ENCODE measurements at regions not wholly inside any gene's neighbourhood (a gene's known extent, or its start where the extent isn't known, plus 50 kb on each side); places are given as distances from the start of the nearest gene placed in this dataset.

DNA sequence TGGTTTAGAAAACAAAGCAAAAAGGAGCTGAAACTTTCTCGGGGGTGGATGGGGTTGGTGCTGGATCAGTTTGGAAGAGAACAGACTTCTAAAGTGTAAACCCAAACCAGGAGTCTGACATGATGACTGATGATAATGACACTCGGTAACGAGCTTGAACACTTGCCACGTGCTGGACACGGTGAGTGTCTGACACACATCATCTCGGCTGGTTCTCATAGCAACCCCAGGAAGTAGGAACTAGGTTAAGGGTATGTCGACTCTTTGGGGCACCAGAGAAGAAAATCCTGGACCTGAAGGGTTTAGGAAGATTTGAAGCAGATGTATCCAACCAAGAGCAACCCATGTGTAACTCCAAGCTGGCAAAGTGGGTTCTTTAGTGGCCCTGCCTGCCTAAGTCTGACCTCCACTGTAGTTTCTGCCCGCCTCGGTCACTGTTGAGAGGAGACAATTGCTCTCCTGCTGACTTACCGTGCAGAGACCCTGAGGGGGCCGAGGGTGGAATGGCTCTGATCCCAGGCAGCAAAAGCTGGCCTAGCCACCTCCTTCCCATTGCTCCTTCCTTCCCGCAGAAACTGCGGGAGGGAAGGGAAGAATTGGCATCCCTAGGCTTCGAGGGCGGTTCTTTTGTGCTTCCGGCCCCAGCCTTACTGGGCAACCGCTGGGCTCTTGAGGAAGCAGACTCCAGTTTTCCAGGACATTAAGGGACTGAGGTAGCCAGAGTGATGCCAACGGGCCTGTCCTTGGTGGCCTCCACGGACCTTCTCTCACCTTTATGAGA is 156.0 kb downstream of the TOMM20 start:
- TF ChIP-seq EZH2 (IDR thresholded peaks at IDR 0.05; ENCODE audit: borderline replicate concordance, low read depth, low read length, poor library complexity, severe bottlenecking): no peak
- TF ChIP-seq, protein P1, sequence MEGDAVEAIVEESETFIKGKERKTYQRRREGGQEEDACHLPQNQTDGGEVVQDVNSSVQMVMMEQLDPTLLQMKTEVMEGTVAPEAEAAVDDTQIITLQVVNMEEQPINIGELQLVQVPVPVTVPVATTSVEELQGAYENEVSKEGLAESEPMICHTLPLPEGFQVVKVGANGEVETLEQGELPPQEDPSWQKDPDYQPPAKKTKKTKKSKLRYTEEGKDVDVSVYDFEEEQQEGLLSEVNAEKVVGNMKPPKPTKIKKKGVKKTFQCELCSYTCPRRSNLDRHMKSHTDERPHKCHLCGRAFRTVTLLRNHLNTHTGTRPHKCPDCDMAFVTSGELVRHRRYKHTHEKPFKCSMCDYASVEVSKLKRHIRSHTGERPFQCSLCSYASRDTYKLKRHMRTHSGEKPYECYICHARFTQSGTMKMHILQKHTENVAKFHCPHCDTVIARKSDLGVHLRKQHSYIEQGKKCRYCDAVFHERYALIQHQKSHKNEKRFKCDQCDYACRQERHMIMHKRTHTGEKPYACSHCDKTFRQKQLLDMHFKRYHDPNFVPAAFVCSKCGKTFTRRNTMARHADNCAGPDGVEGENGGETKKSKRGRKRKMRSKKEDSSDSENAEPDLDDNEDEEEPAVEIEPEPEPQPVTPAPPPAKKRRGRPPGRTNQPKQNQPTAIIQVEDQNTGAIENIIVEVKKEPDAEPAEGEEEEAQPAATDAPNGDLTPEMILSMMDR (conservative IDR thresholded peaks at IDR 0.05; ENCODE audit: low read depth, low read length): no peak
- H3K27ac ChIP-seq (ENCODE audit: low read depth, low read length, poor library complexity, severe bottlenecking): no peak overlapping the region
- BruUV-seq (replicated peaks): no TSS peak
- no peak for DNase-seq (ENCODE audit: low spot score)
- intact Hi-C loops (cut with micrococcal nuclease; ENCODE audit: unreplicated experiment): no loop called here
- no peak overlapping the region for H3K4me3 ChIP-seq (ENCODE audit: low read depth, low read length, poor library complexity, severe bottlenecking)
- POLR2A ChIA-PET (ENCODE audit: low non-redundant PET): no interaction called here
- H3K9me3 ChIP-seq (ENCODE audit: low read depth, low read length, poor library complexity, severe bottlenecking): no peaks in the 10 kb centered on the region
- H3K27me3 ChIP-seq (replicated peaks; ENCODE audit: insufficient read depth, low read depth, low read length, poor library complexity): no peaks in the 10 kb centered on the region
- CTCF ChIA-PET: no interaction called here
- H3K36me3 ChIP-seq (ENCODE audit: insufficient read depth, low read length, poor library complexity, severe bottlenecking): no peaks in the 10 kb centered on the region
- peaks cover 9% of the 10 kb centered on the region for H3K4me1 ChIP-seq (ENCODE audit: insufficient read depth, low read length, poor library complexity, severe bottlenecking)

DNA sequence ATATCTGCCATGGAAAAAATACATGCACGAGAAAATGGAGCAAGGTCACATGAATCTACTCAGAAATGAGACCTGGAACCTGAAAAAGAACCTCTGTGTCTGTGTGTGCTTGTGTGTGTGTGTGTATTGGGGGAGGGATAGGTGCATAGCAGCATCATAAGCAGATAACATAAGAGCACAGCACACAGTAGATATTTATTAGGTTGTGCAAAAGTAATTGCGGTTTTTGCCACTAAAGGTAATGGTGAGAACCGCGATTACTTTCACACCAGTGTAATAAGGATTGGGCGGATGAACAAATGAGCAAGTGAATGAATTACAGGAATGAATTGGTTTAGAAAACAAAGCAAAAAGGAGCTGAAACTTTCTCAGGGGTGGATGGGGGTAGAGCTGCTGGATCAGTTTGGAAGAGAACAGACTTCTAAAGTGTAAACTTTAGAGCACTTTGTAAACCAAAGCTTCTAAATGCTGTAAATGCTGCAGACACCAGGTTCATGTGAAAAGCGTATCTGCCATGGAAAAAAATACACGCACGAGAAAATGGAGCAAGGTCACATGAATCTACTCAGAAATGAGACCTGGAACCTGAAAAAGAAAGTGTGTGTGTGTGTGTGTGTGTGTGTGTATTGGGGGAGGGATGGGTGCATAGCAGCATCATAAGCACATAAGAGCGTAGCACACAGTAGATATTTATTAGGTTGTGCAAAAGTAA is 156.9 kb downstream of the TOMM20 start:
- H3K27me3 ChIP-seq (replicated peaks; ENCODE audit: insufficient read depth, low read depth, low read length, poor library complexity): no peaks in the 10 kb centered on the region
- no peaks in the 10 kb centered on the region for H3K9me3 ChIP-seq (ENCODE audit: low read depth, low read length, poor library complexity, severe bottlenecking)
- ChIA-PET CTCF (no interaction called here), POLR2A (ENCODE audit: low non-redundant PET) (no interaction called here)
- DNase-seq (ENCODE audit: low spot score): no peak
- no peak overlapping the region for H3K27ac ChIP-seq (ENCODE audit: low read depth, low read length, poor library complexity, severe bottlenecking)
- TF ChIP-seq, protein P1 (conservative IDR thresholded peaks at IDR 0.05; ENCODE audit: low read depth, low read length): no peak
- no peak for TF ChIP-seq EZH2 (IDR thresholded peaks at IDR 0.05; ENCODE audit: borderline replicate concordance, low read depth, low read length, poor library complexity, severe bottlenecking)
- H3K4me3 ChIP-seq (ENCODE audit: low read depth, low read length, poor library complexity, severe bottlenecking): no peak overlapping the region
- no peaks in the 10 kb centered on the region for H3K36me3 ChIP-seq (ENCODE audit: insufficient read depth, low read length, poor library complexity, severe bottlenecking)
- BruUV-seq (replicated peaks): no TSS peak
- intact Hi-C loops (cut with micrococcal nuclease; ENCODE audit: unreplicated experiment): no loop called here
- peaks cover 9% of the 10 kb centered on the region for H3K4me1 ChIP-seq (ENCODE audit: insufficient read depth, low read length, poor library complexity, severe bottlenecking)

DNA sequence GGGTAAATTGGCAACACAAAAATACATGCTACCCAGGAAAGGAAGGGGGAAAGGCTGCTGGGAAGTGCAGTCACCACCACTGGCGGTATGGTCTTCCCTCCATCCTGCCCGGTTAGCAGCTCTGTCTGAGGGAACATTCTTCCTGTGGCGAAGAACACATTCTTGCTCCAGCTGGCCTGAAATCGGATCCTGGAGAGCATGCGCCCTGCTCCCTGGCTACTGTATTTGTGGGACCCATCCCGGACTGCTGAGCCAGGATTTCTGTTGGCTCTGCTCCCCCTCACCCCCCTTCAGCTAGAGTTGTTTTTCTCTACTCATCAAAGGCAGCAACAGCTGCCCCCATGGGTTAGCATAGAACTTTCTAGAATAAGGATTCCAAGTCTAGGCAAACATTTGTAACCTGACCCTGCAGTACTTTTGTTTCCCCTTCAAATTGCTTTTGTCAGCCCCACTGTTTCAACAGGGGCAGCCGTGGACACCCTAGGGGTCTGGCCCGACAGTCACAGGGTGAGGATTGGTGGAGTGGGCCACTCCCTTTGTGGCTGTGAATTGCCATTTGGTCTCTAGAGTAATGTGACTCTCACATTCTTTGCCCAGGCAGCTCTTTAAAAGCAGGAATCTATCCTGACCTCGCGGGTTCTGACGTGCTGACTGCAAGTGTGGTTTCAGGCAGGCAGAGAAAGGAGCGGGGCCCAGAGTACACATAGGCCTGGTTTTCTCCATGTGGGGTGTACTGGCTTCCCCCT is 157.7 kb downstream of the TOMM20 start:
- POLR2A ChIA-PET (ENCODE audit: low non-redundant PET): no interaction called here
- H3K27me3 ChIP-seq (replicated peaks; ENCODE audit: insufficient read depth, low read depth, low read length, poor library complexity): no peaks in the 10 kb centered on the region
- H3K36me3 ChIP-seq (ENCODE audit: insufficient read depth, low read length, poor library complexity, severe bottlenecking): no peaks in the 10 kb centered on the region
- TF ChIP-seq EZH2 (IDR thresholded peaks at IDR 0.05; ENCODE audit: borderline replicate concordance, low read depth, low read length, poor library complexity, severe bottlenecking): no peak
- TF ChIP-seq, protein P1 (conservative IDR thresholded peaks at IDR 0.05; ENCODE audit: low read depth, low read length): no peak
- H3K4me1 ChIP-seq (ENCODE audit: insufficient read depth, low read length, poor library complexity, severe bottlenecking): peaks cover 9% of the 10 kb centered on the region
- no peak for DNase-seq (ENCODE audit: low spot score)
- CTCF ChIA-PET: no interaction called here
- H3K9me3 ChIP-seq (ENCODE audit: low read depth, low read length, poor library complexity, severe bottlenecking): no peaks in the 10 kb centered on the region
- no TSS peak for BruUV-seq (replicated peaks)
- H3K27ac ChIP-seq (ENCODE audit: low read depth, low read length, poor library complexity, severe bottlenecking): no peak overlapping the region
- intact Hi-C loops (cut with micrococcal nuclease; ENCODE audit: unreplicated experiment): no loop called here
- no peak overlapping the region for H3K4me3 ChIP-seq (ENCODE audit: low read depth, low read length, poor library complexity, severe bottlenecking)
